Activated naive CD4-positive, alpha-beta T cell treated with anti-CD3 and anti-CD28 coated beads, Interleukin-2, amount 50 U/mL, for 24 hours (primary cell): ENCODE measurements at regions not wholly inside any gene's neighbourhood (a gene's known extent, or its start where the extent isn't known, plus 50 kb on each side); places are given as distances from the start of the nearest gene placed in this dataset.

Experiments used
- H3K27ac Mint-ChIP-seq: one replicate; pipeline ENCODE4 v1.8.0; 2021; ENCODE audit warnings: mild to moderate bottlenecking, mixed read lengths
- H3K27me3 Mint-ChIP-seq: one replicate; pipeline ENCODE4 v1.8.0; 2021; ENCODE audit warnings: mixed read lengths
- H3K36me3 Mint-ChIP-seq: one replicate; pipeline ENCODE4 v1.8.0; 2021; ENCODE audit warnings: mixed read lengths
- H3K4me1 Mint-ChIP-seq: one replicate; pipeline ENCODE4 v1.8.0; 2021; ENCODE audit warnings: mixed read lengths
- H3K4me3 Mint-ChIP-seq: one replicate; pipeline ENCODE4 v1.8.0; 2021; ENCODE audit warnings: mild to moderate bottlenecking, mixed read lengths
- H3K9me3 Mint-ChIP-seq: one replicate; pipeline ENCODE4 v1.8.0; 2021; ENCODE audit warnings: mixed read lengths

- H3K27me3 Mint-ChIP-seq = no peaks in the 10 kb centered on the region
- H3K4me1 Mint-ChIP-seq = peaks cover 28% of the 10 kb centered on the region
- H3K36me3 Mint-ChIP-seq = no peaks in the 10 kb centered on the region
- peak overlapping the region; percentile 79 for H3K27ac Mint-ChIP-seq
- H3K9me3 Mint-ChIP-seq = no peaks in the 10 kb centered on the region
- H3K4me3 Mint-ChIP-seq = peak overlapping the region; percentile 86
These were observed 170.8 kb upstream of the HABP2 start for GRCh38 chr10:113381981-113382509.

GRCh38 chr10:113382691-113383090, 170.2 kb upstream of the HABP2 start:
- Mint-ChIP-seq H3K27ac (no peak overlapping the region), H3K9me3 (no peaks in the 10 kb centered on the region), H3K4me1 (peaks cover 28% of the 10 kb centered on the region), H3K4me3 (peak overlapping the region; percentile 86), H3K36me3 (no peaks in the 10 kb centered on the region), H3K27me3 (no peaks in the 10 kb centered on the region)

- no peaks in the 10 kb centered on the region for H3K27me3 Mint-ChIP-seq
- peaks cover 28% of the 10 kb centered on the region for H3K4me1 Mint-ChIP-seq
- H3K4me3 Mint-ChIP-seq = no peak overlapping the region
- H3K36me3 Mint-ChIP-seq = no peaks in the 10 kb centered on the region
- H3K9me3 Mint-ChIP-seq = no peaks in the 10 kb centered on the region
- no peak overlapping the region for H3K27ac Mint-ChIP-seq
These were observed 168.7 kb upstream of the HABP2 start for GRCh38 chr10:113384181-113384580.

GRCh38 chr10:113385021-113385999, 167.5 kb upstream of the HABP2 start:
- Mint-ChIP-seq H3K36me3 (no peaks in the 10 kb centered on the region), H3K9me3 (no peaks in the 10 kb centered on the region), H3K4me1 (peaks cover 28% of the 10 kb centered on the region), H3K27ac (no peak overlapping the region), H3K4me3 (peak overlapping the region; percentile 66), H3K27me3 (no peaks in the 10 kb centered on the region)

- Mint-ChIP-seq H3K4me1 (peaks cover 28% of the 10 kb centered on the region), H3K36me3 (no peaks in the 10 kb centered on the region), H3K27me3 (no peaks in the 10 kb centered on the region), H3K27ac (no peak overlapping the region), H3K4me3 (no peak overlapping the region), H3K9me3 (no peaks in the 10 kb centered on the region)
These were observed 166.8 kb upstream of the HABP2 start for GRCh38 chr10:113386005-113386404.

- H3K27me3 Mint-ChIP-seq = peaks cover 1% of the 10 kb centered on the region
- no peaks in the 10 kb centered on the region for H3K9me3 Mint-ChIP-seq
- H3K4me3 Mint-ChIP-seq = no peak overlapping the region
- H3K4me1 Mint-ChIP-seq = peaks cover 5% of the 10 kb centered on the region
- no peak overlapping the region for H3K27ac Mint-ChIP-seq
- H3K36me3 Mint-ChIP-seq = no peaks in the 10 kb centered on the region
These were observed 162.9 kb upstream of the HABP2 start for GRCh38 chr10:113389969-113390368.

GRCh38 chr10:113390896-113391295, 162.0 kb upstream of the HABP2 start:
- no peak overlapping the region for H3K4me3 Mint-ChIP-seq
- no peak overlapping the region for H3K27ac Mint-ChIP-seq
- H3K27me3 Mint-ChIP-seq = peaks cover 1% of the 10 kb centered on the region
- H3K4me1 Mint-ChIP-seq = no peaks in the 10 kb centered on the region
- H3K9me3 Mint-ChIP-seq = no peaks in the 10 kb centered on the region
- no peaks in the 10 kb centered on the region for H3K36me3 Mint-ChIP-seq

GRCh38 chr10:113397047-113397446, 155.8 kb upstream of the HABP2 start:
- H3K27me3 Mint-ChIP-seq = peaks cover 1% of the 10 kb centered on the region
- H3K4me3 Mint-ChIP-seq = no peak overlapping the region
- no peaks in the 10 kb centered on the region for H3K9me3 Mint-ChIP-seq
- no peaks in the 10 kb centered on the region for H3K4me1 Mint-ChIP-seq
- no peak overlapping the region for H3K27ac Mint-ChIP-seq
- H3K36me3 Mint-ChIP-seq = no peaks in the 10 kb centered on the region

- Mint-ChIP-seq H3K4me3 (no peak overlapping the region), H3K27ac (no peak overlapping the region), H3K9me3 (no peaks in the 10 kb centered on the region), H3K4me1 (no peaks in the 10 kb centered on the region), H3K36me3 (no peaks in the 10 kb centered on the region), H3K27me3 (no peaks in the 10 kb centered on the region)
These were observed 153.8 kb upstream of the HABP2 start for GRCh38 chr10:113399065-113399464.

- no peaks in the 10 kb centered on the region for H3K27me3 Mint-ChIP-seq
- no peaks in the 10 kb centered on the region for H3K36me3 Mint-ChIP-seq
- H3K9me3 Mint-ChIP-seq = no peaks in the 10 kb centered on the region
- no peaks in the 10 kb centered on the region for H3K4me1 Mint-ChIP-seq
- no peak overlapping the region for H3K4me3 Mint-ChIP-seq
- no peak overlapping the region for H3K27ac Mint-ChIP-seq
These were observed 150.3 kb upstream of the HABP2 start for GRCh38 chr10:113402602-113403001.

- no peak overlapping the region for H3K4me3 Mint-ChIP-seq
These were observed 145.6 kb upstream of the HABP2 start for GRCh38 chr10:113407218-113407617.

GRCh38 chr10:113409175-113409574, 143.7 kb upstream of the HABP2 start:
- Mint-ChIP-seq H3K4me1 (no peaks in the 10 kb centered on the region), H3K4me3 (no peak overlapping the region), H3K27ac (no peak overlapping the region), H3K27me3 (peaks cover 1% of the 10 kb centered on the region), H3K36me3 (no peaks in the 10 kb centered on the region), H3K9me3 (no peaks in the 10 kb centered on the region)

More at GRCh38 chr10:113407218-113407617, 145.6 kb upstream of the HABP2 start:
- Mint-ChIP-seq H3K27ac (no peak overlapping the region), H3K9me3 (no peaks in the 10 kb centered on the region), H3K36me3 (no peaks in the 10 kb centered on the region), H3K27me3 (no peaks in the 10 kb centered on the region), H3K4me1 (no peaks in the 10 kb centered on the region)

GRCh38 chr10:113410618-113411017, 142.2 kb upstream of the HABP2 start:
- Mint-ChIP-seq H3K36me3 (no peaks in the 10 kb centered on the region), H3K4me1 (no peaks in the 10 kb centered on the region), H3K27me3 (peaks cover 4% of the 10 kb centered on the region), H3K4me3 (no peak overlapping the region), H3K9me3 (no peaks in the 10 kb centered on the region), H3K27ac (no peak overlapping the region)

- H3K4me3 Mint-ChIP-seq = no peak overlapping the region
- H3K36me3 Mint-ChIP-seq = no peaks in the 10 kb centered on the region
- H3K27ac Mint-ChIP-seq = no peak overlapping the region
- no peaks in the 10 kb centered on the region for H3K9me3 Mint-ChIP-seq
- no peaks in the 10 kb centered on the region for H3K4me1 Mint-ChIP-seq
- H3K27me3 Mint-ChIP-seq = peaks cover 5% of the 10 kb centered on the region
These were observed 141.4 kb upstream of the HABP2 start for GRCh38 chr10:113411456-113411855.

- Mint-ChIP-seq H3K4me3 (no peak overlapping the region), H3K36me3 (no peaks in the 10 kb centered on the region), H3K27ac (no peak overlapping the region), H3K27me3 (peaks cover 8% of the 10 kb centered on the region), H3K9me3 (no peaks in the 10 kb centered on the region), H3K4me1 (no peaks in the 10 kb centered on the region)
These were observed 140.7 kb upstream of the HABP2 start for GRCh38 chr10:113412161-113412560.

GRCh38 chr10:113414543-113414942, 138.3 kb upstream of the HABP2 start:
- Mint-ChIP-seq H3K27me3 (peaks cover 11% of the 10 kb centered on the region), H3K4me3 (no peak overlapping the region), H3K9me3 (peaks cover under 1% of the 10 kb centered on the region), H3K27ac (no peak overlapping the region), H3K4me1 (no peaks in the 10 kb centered on the region), H3K36me3 (peaks cover 1% of the 10 kb centered on the region)
